Central memory CD8-positive, alpha-beta T cell (primary cell): ENCODE measurements at regions not wholly inside any gene's neighbourhood (a gene's known extent, or its start where the extent isn't known, plus 50 kb on each side); places are given as distances from the start of the nearest gene placed in this dataset.
"Not testable (repeated sequence)": the region's sequence is repeated elsewhere in the genome, so short reads cannot be mapped to it uniquely, and the experiment has no call there.

Experiments used
- ATAC-seq: fragments of 150-1000 bp; cut with Tn5 transposase; replicated peaks from 2 replicates; pipeline ENCODE4 v1.10.0; 2022; ENCODE audit warnings: mild to moderate bottlenecking, moderate FRiP score, moderate number of reproducible peaks; ENCODE audit not compliant: poor library complexity, severe bottlenecking; ENCODE audit errors: extremely low read depth
- DNase-seq, 2 donors: peaks; one replicate each; pipeline ENCODE4 v3.0.0; 2021; ENCODE audit warnings: low spot score in 2 of 2
- H3K27ac Mint-ChIP-seq: one replicate; pipeline ENCODE4 v1.8.0; 2022; ENCODE audit warnings: low read depth, mild to moderate bottlenecking, moderate library complexity, mixed read lengths
- H3K27me3 Mint-ChIP-seq: one replicate; pipeline ENCODE4 v1.8.0; 2022; ENCODE audit warnings: mixed read lengths
- H3K36me3 Mint-ChIP-seq: one replicate; pipeline ENCODE4 v1.8.0; 2022; ENCODE audit warnings: mild to moderate bottlenecking, moderate library complexity, mixed read lengths; ENCODE audit not compliant: insufficient read depth
- H3K4me1 Mint-ChIP-seq: one replicate; pipeline ENCODE4 v1.8.0; 2022; ENCODE audit warnings: mixed read lengths
- H3K4me3 Mint-ChIP-seq: one replicate; pipeline ENCODE4 v1.8.0; 2022; ENCODE audit warnings: mild to moderate bottlenecking, moderate library complexity, mixed read lengths
- H3K9me3 Mint-ChIP-seq: one replicate; pipeline ENCODE4 v1.8.0; 2022; ENCODE audit warnings: mixed read lengths

DNA sequence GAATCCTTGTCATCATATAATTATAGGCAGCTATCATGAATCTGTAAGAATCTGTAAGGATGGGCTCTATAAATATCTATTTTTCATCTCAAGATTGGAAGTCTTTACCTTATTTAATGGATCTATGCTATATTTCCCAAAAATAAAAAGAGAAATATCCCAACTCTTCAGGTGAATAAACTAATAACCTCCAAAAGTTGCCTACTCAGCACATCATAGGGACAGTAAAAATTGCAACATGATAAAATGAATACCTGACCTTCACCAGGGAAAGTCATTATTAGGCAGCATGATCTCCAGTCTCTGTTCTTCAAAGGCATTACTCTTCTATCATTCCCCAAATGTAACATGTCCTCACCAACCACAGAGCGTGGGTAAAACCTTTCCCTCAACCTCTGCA, 277.3 kb downstream of the RAB38 start:
- H3K9me3 Mint-ChIP-seq, result peaks cover 5% of the 10 kb centered on the region
- H3K27me3 Mint-ChIP-seq, result peaks cover 11% of the 10 kb centered on the region
- ATAC-seq, result no peak
- H3K4me1 Mint-ChIP-seq, result no peaks in the 10 kb centered on the region
- H3K36me3 Mint-ChIP-seq, result no peaks in the 10 kb centered on the region
- DNase-seq, result no peak
- H3K27ac Mint-ChIP-seq, result no peak overlapping the region
- H3K4me3 Mint-ChIP-seq, result no peak overlapping the region

DNA sequence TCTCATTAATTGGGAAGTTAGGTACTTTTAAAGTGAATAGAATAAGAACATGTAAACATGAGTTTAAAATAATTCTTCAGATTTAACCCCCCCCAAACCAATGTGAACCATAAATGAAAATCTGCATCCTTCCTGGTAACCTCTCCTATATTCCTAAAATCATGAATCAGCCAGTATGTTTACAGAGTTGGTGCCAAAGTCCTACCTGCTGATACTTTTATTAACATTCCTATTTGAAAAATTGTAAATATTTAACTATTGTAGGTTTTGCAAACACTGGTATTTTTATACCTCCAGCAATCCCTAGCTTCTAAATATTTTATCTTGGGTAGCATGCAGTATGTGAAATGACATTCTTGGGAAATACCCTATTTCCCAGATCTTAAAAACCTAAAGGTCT, 278.2 kb downstream of the RAB38 start:
- Mint-ChIP-seq H3K27ac (no peak overlapping the region), H3K4me3 (no peak overlapping the region), H3K4me1 (no peaks in the 10 kb centered on the region), H3K9me3 (peaks cover 5% of the 10 kb centered on the region), H3K36me3 (no peaks in the 10 kb centered on the region), H3K27me3 (peaks cover 11% of the 10 kb centered on the region)
- DNase-seq (no peak), ATAC-seq (no peak)

DNA sequence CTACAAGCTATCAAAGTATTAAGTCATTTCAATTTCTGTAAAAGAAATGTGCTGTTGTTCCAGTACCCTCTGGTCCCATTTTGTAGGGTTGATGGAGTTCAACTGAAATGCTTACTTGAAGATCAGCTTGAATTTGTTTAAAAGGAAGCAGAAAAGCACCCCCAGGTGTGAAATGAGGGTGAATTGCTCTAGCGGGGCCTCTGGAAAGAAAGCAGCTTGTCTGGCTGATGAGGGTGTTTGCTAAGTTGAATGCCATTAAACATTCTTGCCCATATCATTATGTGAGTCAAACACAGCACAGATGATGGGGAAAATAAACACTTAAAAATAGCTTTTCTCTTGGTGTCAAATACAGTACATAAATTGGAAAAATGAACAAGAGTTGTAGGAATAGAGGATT, 280.3 kb downstream of the RAB38 start:
- ATAC-seq, result no peak
- no peaks in the 10 kb centered on the region for H3K4me1 Mint-ChIP-seq
- peaks cover 11% of the 10 kb centered on the region for H3K27me3 Mint-ChIP-seq
- no peak for DNase-seq
- H3K36me3 Mint-ChIP-seq, result no peaks in the 10 kb centered on the region
- H3K4me3 Mint-ChIP-seq, result no peak overlapping the region
- no peaks in the 10 kb centered on the region for H3K9me3 Mint-ChIP-seq
- H3K27ac Mint-ChIP-seq, result no peak overlapping the region

DNA sequence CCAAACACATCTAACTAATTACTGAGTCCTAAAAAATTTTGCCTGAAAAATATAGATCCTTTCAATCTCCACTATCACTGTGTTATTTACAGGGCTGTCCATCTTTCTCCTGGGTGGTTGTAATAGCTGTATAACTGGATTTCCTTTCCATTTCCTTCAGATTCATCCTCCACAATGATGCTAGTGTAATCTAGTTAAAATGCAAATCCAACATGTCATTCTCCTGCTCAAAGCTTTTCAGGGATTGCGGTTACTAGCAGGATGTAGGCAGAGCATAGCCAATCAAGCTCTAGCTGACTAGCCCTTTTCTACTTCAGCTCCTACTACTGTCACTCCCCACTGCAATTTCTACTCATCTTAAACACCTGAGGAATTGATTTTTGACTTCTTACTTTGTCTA, 283.0 kb downstream of the RAB38 start:
- no peaks in the 10 kb centered on the region for H3K9me3 Mint-ChIP-seq
- DNase-seq (no peak), ATAC-seq (no peak)
- no peaks in the 10 kb centered on the region for H3K27me3 Mint-ChIP-seq
- H3K36me3 Mint-ChIP-seq, result no peaks in the 10 kb centered on the region
- H3K4me3 Mint-ChIP-seq, result no peak overlapping the region
- no peaks in the 10 kb centered on the region for H3K4me1 Mint-ChIP-seq
- H3K27ac Mint-ChIP-seq, result no peak overlapping the region

DNA sequence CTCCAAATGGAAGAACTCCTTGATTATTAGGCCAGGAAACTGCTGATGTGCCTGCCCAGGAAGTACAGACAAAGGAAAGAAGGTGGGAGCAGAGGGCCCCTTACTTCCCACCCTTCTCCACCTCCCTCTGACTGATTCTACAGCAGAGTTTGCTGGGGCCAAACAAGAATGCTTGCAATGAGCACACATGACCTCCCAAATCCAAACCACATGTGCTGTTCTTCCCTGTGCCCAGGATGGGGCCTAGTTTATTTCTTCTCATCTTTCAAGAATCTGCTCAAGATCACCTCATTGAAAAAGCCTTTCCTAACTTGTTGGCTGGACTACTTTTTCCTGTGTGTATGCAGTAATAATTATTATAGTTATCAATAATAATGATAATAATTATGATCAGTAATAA, 286.1 kb downstream of the RAB38 start:
- Mint-ChIP-seq H3K36me3 (no peaks in the 10 kb centered on the region), H3K4me3 (no peak overlapping the region), H3K9me3 (peaks cover 5% of the 10 kb centered on the region), H3K27me3 (peaks cover 13% of the 10 kb centered on the region), H3K27ac (no peak overlapping the region), H3K4me1 (no peaks in the 10 kb centered on the region)
- no peak for ATAC-seq
- no peak for DNase-seq

DNA sequence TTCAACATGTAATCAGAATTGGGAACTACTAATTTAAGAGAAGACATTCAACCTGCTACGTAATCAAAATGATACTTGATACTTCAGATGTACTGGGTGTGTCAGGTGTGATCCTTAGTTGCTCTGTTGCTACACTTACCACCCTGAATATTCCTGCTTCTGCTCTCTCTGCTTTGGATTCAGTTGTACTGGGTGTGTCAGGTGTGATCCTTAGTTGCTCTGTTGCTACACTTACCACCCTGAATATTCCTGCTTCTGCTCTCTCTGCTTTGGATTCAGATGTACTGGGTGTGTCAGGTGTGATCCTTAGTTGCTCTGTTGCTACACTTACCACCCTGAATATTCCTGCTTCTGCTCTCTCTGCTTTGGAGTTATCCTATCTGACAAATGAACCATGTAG, 290.2 kb downstream of the RAB38 start:
- not testable (repeated sequence) for H3K27ac Mint-ChIP-seq, DNase-seq, H3K36me3 Mint-ChIP-seq, H3K9me3 Mint-ChIP-seq, H3K4me3 Mint-ChIP-seq, ATAC-seq, H3K4me1 Mint-ChIP-seq
- peaks cover 22% of the 10 kb centered on the region for H3K27me3 Mint-ChIP-seq

DNA sequence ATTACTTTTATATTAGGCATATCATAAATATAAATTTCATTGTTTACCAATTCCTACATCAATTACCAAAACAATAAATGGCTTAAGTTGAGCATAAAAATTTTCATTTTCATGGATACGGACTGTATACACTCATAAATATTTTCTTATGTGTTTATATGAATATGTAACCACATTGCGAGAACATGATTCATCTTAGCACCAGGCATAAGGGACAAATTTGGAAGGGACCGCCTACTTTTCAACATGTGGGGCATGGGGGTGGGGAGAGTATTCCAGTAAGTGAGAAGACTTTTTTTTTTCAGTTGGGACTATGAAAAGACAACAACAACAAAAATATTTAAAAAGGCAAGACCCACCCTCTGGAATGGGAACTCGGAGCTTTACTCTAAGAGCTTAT, 296.1 kb downstream of the RAB38 start:
- no peaks in the 10 kb centered on the region for H3K4me1 Mint-ChIP-seq
- DNase-seq (no peak), ATAC-seq (no peak)
- no peak overlapping the region for H3K27ac Mint-ChIP-seq
- H3K27me3 Mint-ChIP-seq, result peaks cover 10% of the 10 kb centered on the region
- no peaks in the 10 kb centered on the region for H3K36me3 Mint-ChIP-seq
- no peaks in the 10 kb centered on the region for H3K9me3 Mint-ChIP-seq
- H3K4me3 Mint-ChIP-seq, result no peak overlapping the region

DNA sequence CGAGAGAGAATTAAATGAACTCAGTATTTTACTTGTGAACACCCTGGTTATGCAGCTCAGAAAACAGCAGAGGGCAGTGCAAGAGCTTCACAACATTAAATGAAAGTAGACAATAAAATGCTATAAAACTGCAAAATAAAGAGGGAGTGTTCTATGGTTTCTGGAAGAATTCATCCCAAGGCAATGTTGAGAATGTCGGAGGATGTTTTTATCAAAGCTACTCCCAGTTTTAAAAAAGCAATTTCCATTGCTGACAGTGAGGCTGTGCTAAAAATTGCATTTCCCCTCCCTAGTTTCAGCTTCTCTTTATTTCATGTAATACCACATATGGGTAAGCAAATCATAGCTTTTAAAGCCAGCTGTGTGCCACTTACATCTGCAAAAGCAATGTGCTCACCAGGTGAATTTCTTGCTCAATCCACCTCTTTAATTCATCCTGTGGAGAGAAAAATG, 296.8 kb downstream of the RAB38 start:
- no peaks in the 10 kb centered on the region for H3K9me3 Mint-ChIP-seq
- ATAC-seq (no peak), DNase-seq (no peak)
- no peaks in the 10 kb centered on the region for H3K4me1 Mint-ChIP-seq
- H3K27ac Mint-ChIP-seq, result no peak overlapping the region
- no peak overlapping the region for H3K4me3 Mint-ChIP-seq
- H3K36me3 Mint-ChIP-seq, result no peaks in the 10 kb centered on the region
- peaks cover 10% of the 10 kb centered on the region for H3K27me3 Mint-ChIP-seq

DNA sequence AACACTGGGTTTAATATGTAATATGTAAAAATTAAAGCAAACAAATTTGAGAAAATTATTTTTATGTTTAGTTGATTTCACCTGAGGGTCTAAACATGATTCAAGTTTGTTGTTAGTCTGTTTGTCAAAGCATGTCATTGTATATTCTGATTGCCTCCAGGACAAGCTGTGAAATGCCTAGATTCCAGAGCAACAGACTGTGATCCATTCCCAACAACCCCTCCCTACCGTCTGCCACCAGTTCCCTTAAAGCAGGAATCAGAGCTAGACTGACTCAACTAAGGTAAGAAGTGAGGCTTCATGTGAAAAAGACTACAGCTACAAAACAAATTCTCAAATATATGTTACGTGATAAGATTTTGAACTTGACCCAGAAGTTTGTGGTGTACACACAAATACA, 304.2 kb downstream of the RAB38 start:
- ATAC-seq, result no peak
- no peak overlapping the region for H3K4me3 Mint-ChIP-seq
- no peak overlapping the region for H3K27ac Mint-ChIP-seq
- no peaks in the 10 kb centered on the region for H3K4me1 Mint-ChIP-seq
- H3K27me3 Mint-ChIP-seq, result no peaks in the 10 kb centered on the region
- no peak for DNase-seq
- peaks cover 2% of the 10 kb centered on the region for H3K36me3 Mint-ChIP-seq
- H3K9me3 Mint-ChIP-seq, result peaks cover 5% of the 10 kb centered on the region

DNA sequence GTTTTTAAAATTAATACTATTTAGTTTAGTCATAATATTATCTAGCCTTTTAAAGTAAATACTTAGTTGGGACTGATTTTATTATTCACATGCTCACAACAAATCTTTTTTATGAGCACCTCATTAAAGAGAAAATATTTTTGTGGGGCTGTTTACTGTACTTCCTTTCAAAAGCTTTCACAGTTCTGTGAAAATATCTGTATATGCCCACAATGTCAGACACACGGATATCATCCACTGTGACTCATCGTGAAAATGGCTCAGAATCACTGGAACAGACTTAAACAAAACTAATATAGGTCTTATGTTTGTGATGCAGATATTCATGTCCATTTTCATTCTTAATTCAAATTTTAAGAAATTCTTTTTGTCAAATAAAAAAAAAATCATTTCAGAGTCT, 305.2 kb downstream of the RAB38 start:
- no peak for DNase-seq
- H3K4me1 Mint-ChIP-seq, result no peaks in the 10 kb centered on the region
- peaks cover 2% of the 10 kb centered on the region for H3K36me3 Mint-ChIP-seq

DNA sequence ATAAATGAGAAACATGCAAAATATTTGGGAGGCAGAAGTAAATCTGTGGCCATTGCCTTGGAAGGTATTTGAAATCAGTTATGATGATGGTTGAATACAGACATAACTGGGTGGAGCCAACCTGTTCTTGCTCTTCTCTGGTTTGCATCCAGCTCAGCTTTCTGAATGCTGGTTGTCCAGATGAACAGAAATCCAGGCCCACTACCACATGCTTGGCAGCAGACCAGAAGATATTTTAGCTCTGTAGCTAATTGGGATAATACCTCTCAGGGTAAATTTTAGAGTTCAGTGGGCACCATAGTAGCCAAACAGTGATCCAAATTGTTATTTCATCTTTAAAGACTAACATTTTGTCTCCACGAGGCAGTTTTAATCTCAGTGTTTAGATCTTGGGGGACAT, 308.3 kb downstream of the RAB38 start:
- Mint-ChIP-seq H3K36me3 (peaks cover 2% of the 10 kb centered on the region), H3K4me3 (no peak overlapping the region), H3K27ac (no peak overlapping the region), H3K9me3 (peaks cover 5% of the 10 kb centered on the region), H3K4me1 (no peaks in the 10 kb centered on the region), H3K27me3 (no peaks in the 10 kb centered on the region)
- no peak for DNase-seq
- no peak for ATAC-seq

More for the DNA sequence above, 305.2 kb downstream of the RAB38 start:
- no peak for ATAC-seq
- Mint-ChIP-seq H3K4me3 (no peak overlapping the region), H3K27ac (no peak overlapping the region), H3K9me3 (peaks cover 5% of the 10 kb centered on the region), H3K27me3 (no peaks in the 10 kb centered on the region)

DNA sequence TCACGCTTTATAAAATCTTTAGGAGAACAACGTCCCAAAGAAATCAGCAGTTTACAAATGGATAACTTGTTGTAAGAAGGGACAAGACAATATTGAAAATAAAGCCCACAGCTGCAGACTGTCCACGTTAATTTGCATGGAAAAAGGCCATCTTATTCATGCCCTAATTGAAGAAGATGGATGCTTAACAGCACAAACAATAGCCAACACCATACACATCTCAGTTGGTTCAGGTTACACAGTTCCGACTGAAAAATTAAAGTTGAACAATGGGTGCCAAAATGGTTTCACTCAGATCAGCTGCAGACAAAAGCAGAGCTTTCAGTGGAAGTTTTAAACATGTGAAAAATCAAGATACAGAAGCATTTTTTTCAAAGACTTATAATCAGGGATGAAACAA, 314.2 kb downstream of the RAB38 start:
- no peaks in the 10 kb centered on the region for H3K4me1 Mint-ChIP-seq
- no peaks in the 10 kb centered on the region for H3K9me3 Mint-ChIP-seq
- H3K36me3 Mint-ChIP-seq, result no peaks in the 10 kb centered on the region
- no peak for ATAC-seq
- no peak overlapping the region for H3K27ac Mint-ChIP-seq
- H3K27me3 Mint-ChIP-seq, result no peaks in the 10 kb centered on the region
- H3K4me3 Mint-ChIP-seq, result no peak overlapping the region
- DNase-seq, result no peak

DNA sequence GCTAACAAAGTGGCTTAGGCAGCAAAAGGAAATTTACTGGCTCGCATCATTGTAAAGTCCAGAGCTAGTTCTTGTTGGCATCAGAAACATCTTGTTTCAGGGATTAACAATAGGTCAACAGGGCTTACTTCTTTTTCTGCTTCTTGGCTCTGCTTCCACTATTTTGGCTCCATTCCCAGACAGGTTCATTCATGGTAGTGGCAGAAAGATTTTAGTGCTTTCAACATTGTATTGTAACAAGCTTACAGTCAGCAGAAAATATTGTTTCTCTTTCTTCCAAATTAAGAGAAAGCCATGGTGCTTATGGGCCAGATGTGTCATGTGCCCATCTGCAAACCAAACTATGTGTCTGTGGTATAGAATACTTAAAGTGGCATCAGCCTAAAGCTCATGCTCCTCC, 315.6 kb downstream of the RAB38 start:
- no peaks in the 10 kb centered on the region for H3K27me3 Mint-ChIP-seq
- ATAC-seq, result no peak
- H3K27ac Mint-ChIP-seq, result no peak overlapping the region
- no peaks in the 10 kb centered on the region for H3K36me3 Mint-ChIP-seq
- no peak overlapping the region for H3K4me3 Mint-ChIP-seq
- no peak for DNase-seq
- no peaks in the 10 kb centered on the region for H3K9me3 Mint-ChIP-seq
- no peaks in the 10 kb centered on the region for H3K4me1 Mint-ChIP-seq

DNA sequence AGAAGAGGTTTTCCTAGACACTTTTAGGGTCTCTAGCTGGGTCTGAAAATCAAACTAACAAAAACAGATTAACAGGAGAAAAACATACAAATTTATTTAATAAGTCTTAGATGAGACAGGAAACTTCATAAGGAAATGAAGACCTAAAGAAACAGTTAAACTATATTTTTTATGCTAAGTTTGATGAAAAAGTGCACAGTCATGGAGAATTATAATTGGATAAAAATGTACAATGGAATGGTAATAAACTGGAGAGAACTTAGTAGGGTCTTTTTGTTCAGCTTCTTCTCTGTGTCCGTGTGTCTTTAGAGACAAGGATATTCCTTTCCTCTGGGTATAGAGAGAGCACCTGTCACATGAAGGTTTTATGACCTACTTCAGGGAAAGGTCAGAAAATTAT, 323.4 kb downstream of the RAB38 start:
- no peak overlapping the region for H3K27ac Mint-ChIP-seq
- peaks cover 17% of the 10 kb centered on the region for H3K9me3 Mint-ChIP-seq
- no peak overlapping the region for H3K4me3 Mint-ChIP-seq
- H3K36me3 Mint-ChIP-seq, result no peaks in the 10 kb centered on the region
- H3K27me3 Mint-ChIP-seq, result no peaks in the 10 kb centered on the region
- H3K4me1 Mint-ChIP-seq, result no peaks in the 10 kb centered on the region
- DNase-seq (no peak), ATAC-seq (no peak)
